Progenitor cell of endocrine pancreas (in vitro differentiated cells): ENCODE measurements at regions not wholly inside any gene's neighbourhood (a gene's known extent, or its start where the extent isn't known, plus 50 kb on each side); places are given as distances from the start of the nearest gene placed in this dataset.

Experiments used
- DNase-seq: peaks from one replicate; pipeline ENCODE4 v3.0.0; 2021; ENCODE audit warnings: low spot score; ENCODE audit not compliant: unreplicated experiment
- H3K27ac Mint-ChIP-seq: 2 replicates; pipeline ENCODE4 v1.8.0; 2021; ENCODE audit warnings: mild to moderate bottlenecking, moderate library complexity, mixed read lengths
- H3K27me3 Mint-ChIP-seq: 2 replicates; pipeline ENCODE4 v1.8.0; 2021; ENCODE audit warnings: mixed read lengths
- H3K36me3 Mint-ChIP-seq: 2 replicates; pipeline ENCODE4 v1.8.0; 2022; ENCODE audit warnings: mixed read lengths; ENCODE audit not compliant: insufficient read depth
- H3K4me1 Mint-ChIP-seq: 2 replicates; pipeline ENCODE4 v1.8.0; 2021; ENCODE audit warnings: low read depth, mixed read lengths
- H3K4me3 Mint-ChIP-seq: 2 replicates; pipeline ENCODE4 v1.8.0; 2021; ENCODE audit warnings: low read depth, mild to moderate bottlenecking, moderate library complexity, mixed read lengths
- H3K9me3 Mint-ChIP-seq: 2 replicates; pipeline ENCODE4 v1.8.0; 2021; ENCODE audit warnings: low read depth, mixed read lengths
- CTCF ChIP-seq: fragments of 200-600 bp; sonication (generic); IDR thresholded peaks from one replicate; pipeline ENCODE4 v1.5.0; 2021; ENCODE audit warnings: antibody characterized with exemption, mild to moderate bottlenecking; ENCODE audit not compliant: unreplicated experiment

GRCh38 chr3:167151636-167152035 is 228.5 kb downstream of the ZBBX start:
- no peak for DNase-seq
- no peaks in the 10 kb centered on the region for H3K36me3 Mint-ChIP-seq

GRCh38 chr3:167148136-167148535 is 232.0 kb downstream of the ZBBX start:
- no peaks in the 10 kb centered on the region for H3K27me3 Mint-ChIP-seq
- no peaks in the 10 kb centered on the region for H3K36me3 Mint-ChIP-seq
- no peak for DNase-seq
- no peaks in the 10 kb centered on the region for H3K9me3 Mint-ChIP-seq
- no peak for TF ChIP-seq CTCF
- no peaks in the 10 kb centered on the region for H3K4me1 Mint-ChIP-seq
- H3K4me3 Mint-ChIP-seq, result no peak overlapping the region
- H3K27ac Mint-ChIP-seq, result no peak overlapping the region

More at GRCh38 chr3:167151636-167152035, 228.5 kb downstream of the ZBBX start:
- Mint-ChIP-seq H3K27me3 (no peaks in the 10 kb centered on the region), H3K4me3 (no peak overlapping the region), H3K4me1 (no peaks in the 10 kb centered on the region), H3K9me3 (peaks cover 10% of the 10 kb centered on the region), H3K27ac (no peak overlapping the region)
- no peak for TF ChIP-seq CTCF

- H3K9me3 Mint-ChIP-seq, result no peaks in the 10 kb centered on the region
- no peaks in the 10 kb centered on the region for H3K27me3 Mint-ChIP-seq
- TF ChIP-seq CTCF, result no peak
- H3K4me3 Mint-ChIP-seq, result no peak overlapping the region
- no peak overlapping the region for H3K27ac Mint-ChIP-seq
- DNase-seq, result no peak
- H3K36me3 Mint-ChIP-seq, result no peaks in the 10 kb centered on the region
- H3K4me1 Mint-ChIP-seq, result no peaks in the 10 kb centered on the region
Measured at GRCh38 chr3:167146911-167147310, 233.2 kb downstream of the ZBBX start.

- no peak for DNase-seq
- H3K36me3 Mint-ChIP-seq, result no peaks in the 10 kb centered on the region
- H3K4me1 Mint-ChIP-seq, result no peaks in the 10 kb centered on the region
- peaks cover 9% of the 10 kb centered on the region for H3K9me3 Mint-ChIP-seq
- H3K4me3 Mint-ChIP-seq, result no peak overlapping the region
- no peaks in the 10 kb centered on the region for H3K27me3 Mint-ChIP-seq
- no peak for TF ChIP-seq CTCF
- no peak overlapping the region for H3K27ac Mint-ChIP-seq
Measured at GRCh38 chr3:167125612-167126407, 254.3 kb downstream of the ZBBX start.

- Mint-ChIP-seq H3K4me1 (peaks cover 5% of the 10 kb centered on the region), H3K27ac (no peak overlapping the region), H3K36me3 (no peaks in the 10 kb centered on the region), H3K27me3 (no peaks in the 10 kb centered on the region), H3K4me3 (no peak overlapping the region), H3K9me3 (no peaks in the 10 kb centered on the region)
- no peak for TF ChIP-seq CTCF
- no peak for DNase-seq
Measured at GRCh38 chr3:167120828-167121227, 259.3 kb downstream of the ZBBX start.
